K562 (cell line): ENCODE measurements at regions not wholly inside any gene's neighbourhood (a gene's known extent, or its start where the extent isn't known, plus 50 kb on each side); places are given as distances from the start of the nearest gene placed in this dataset.
A peak's percentile ranks its signal among the peaks of the same experiment; 100 is the strongest.

Experiments
- ATAC-seq: fragments of 200-7000 bp; cut with Tn5 transposase; 3 replicates; pipeline ENCODE4 v1.9.1; 2020; ENCODE audit warnings: moderate library complexity
- BruUV-seq: library from RNA; stranded (reverse); fragments of 400-500 nt; replicated peaks from 2 replicates; lab custom pipeline; 2021; lab: Mats Ljungman, UMichigan
- CTCF ChIA-PET: fragments of 300-600 bp; formaldehyde crosslinking; extraction: SDS; loops from one replicate; lab custom pipeline; 2021; ENCODE audit warnings: low intra/inter-chr PET ratio; lab: Yijun Ruan, JAX
- POLR2A ChIA-PET: fragments of 300-600, 350-650 bp; sonication (Branson Sonifier 250); formaldehyde crosslinking; extraction: SDS; loops from one replicate; lab custom pipeline; 2021; ENCODE audit warnings: antibody characterized with exemption, inconsistent platforms; lab: Yijun Ruan, JAX
- DNase-seq, 4 experiments: peaks; one replicate each; pipeline versions ENCODE4 v3.0.0 to v3.0.0-alpha.2; 2011 to 2018; ENCODE audit warnings: low spot score in 3 of 4, mixed read lengths in 3 of 4; ENCODE audit errors: extremely low read depth in 1 of 4
- FAIRE-seq: peaks from 2 replicates; lab custom pipeline; 2011; peaks lifted over from hg19 to GRCh38; lab: Jason Lieb, UNC
- H2AFZ ChIP-seq: 2 replicates; pipeline ENCODE4 v1.6.0; 2011; ENCODE audit warnings: low read depth, low read length, control low read depth, inconsistent platforms
- H3K27ac ChIP-seq: fragments of 200-600 bp; 3 replicates; pipeline ENCODE4 v1.8.0; 2011; ENCODE audit warnings: low read depth, mild to moderate bottlenecking, control low read depth, inconsistent platforms, low read length, moderate library complexity, mixed read lengths; ENCODE audit errors: extremely low read depth
- H3K27me3 ChIP-seq, 2 experiments: fragments of 300-600 bp in 1 of 2; 2 replicates in 1 of 2; 3 replicates in 1 of 2; pipeline versions ENCODE4 v1.6.0 to v1.8.0; 2011; ENCODE audit warnings: inconsistent platforms in 2 of 2, low read length in 2 of 2, mild to moderate bottlenecking in 1 of 2, mixed read lengths in 1 of 2, moderate library complexity in 1 of 2; ENCODE audit not compliant: control insufficient read depth in 2 of 2, insufficient read depth in 2 of 2
- H3K36me3 ChIP-seq: fragments of 300-600 bp; 3 replicates; pipeline ENCODE4 v1.8.0; 2011; ENCODE audit warnings: mild to moderate bottlenecking, low read length, inconsistent platforms; ENCODE audit not compliant: control insufficient read depth, insufficient read depth
- H3K4me1 ChIP-seq, 2 experiments: fragments of 200-600 bp in 1 of 2; replicated peaks in 1 of 2; 2 replicates in 1 of 2; 3 replicates in 1 of 2; pipeline versions ENCODE4 v1.5.1 to v1.8.0; 2011; ENCODE audit warnings: inconsistent platforms in 2 of 2, low read length in 2 of 2, mild to moderate bottlenecking in 1 of 2, mixed read lengths in 1 of 2, moderate library complexity in 1 of 2; ENCODE audit not compliant: control insufficient read depth in 2 of 2, insufficient read depth in 2 of 2
- H3K4me2 ChIP-seq: 2 replicates; pipeline ENCODE4 v1.6.1; 2011; ENCODE audit warnings: low read length, control low read depth, inconsistent platforms, mixed read lengths; ENCODE audit not compliant: insufficient read depth
- H3K4me3 ChIP-seq: fragments of 200-600 bp; sonication (generic), shearing (Covaris generic); 2 replicates; pipeline ENCODE4 v1.5.1; 2016; ENCODE audit warnings: control low read depth, inconsistent platforms
- H3K79me2 ChIP-seq: fragments of 200-600 bp; 3 replicates; pipeline ENCODE4 v1.8.0; 2011; ENCODE audit warnings: low read length, inconsistent platforms; ENCODE audit not compliant: control insufficient read depth, insufficient read depth
- H3K9ac ChIP-seq, 2 experiments: 2 replicates each; pipeline versions ENCODE4 v1.6.0 to v1.6.1; 2011; ENCODE audit warnings: low read depth in 2 of 2, low read length in 2 of 2, control low read depth in 1 of 2, inconsistent platforms in 1 of 2, mild to moderate bottlenecking in 1 of 2, mixed read lengths in 1 of 2; ENCODE audit not compliant: insufficient read depth in 1 of 2
- H3K9me1 ChIP-seq: one replicate; pipeline ENCODE4 v1.6.0; 2011; ENCODE audit warnings: inconsistent platforms, mild to moderate bottlenecking, low read length, moderate library complexity; ENCODE audit not compliant: control insufficient read depth, insufficient read depth
- H3K9me3 ChIP-seq: replicated peaks from 2 replicates; pipeline ENCODE4 v1.5.1; 2011; ENCODE audit warnings: low read depth, low read length, inconsistent platforms; ENCODE audit not compliant: control insufficient read depth, insufficient read depth
- H4K20me1 ChIP-seq: replicated peaks from 2 replicates; pipeline ENCODE4 v1.6.1; 2011; ENCODE audit warnings: low read length, inconsistent platforms, mixed read lengths; ENCODE audit not compliant: control insufficient read depth, insufficient read depth
- ATF3 ChIP-seq, 2 experiments: fragments of 450-650 bp in 1 of 2; sonication (generic) in 1 of 2; formaldehyde crosslinking in 1 of 2; IDR thresholded peaks in 1 of 2; conservative IDR thresholded peaks in 1 of 2; 2 replicates each; pipeline versions ENCODE4 v1.6.1 to v1.8.1; 2016 to 2023; ENCODE audit warnings: mild to moderate bottlenecking in 2 of 2, moderate library complexity in 2 of 2, inconsistent platforms in 1 of 2, missing genetic modification reagents in 1 of 2
- EZH2 ChIP-seq: IDR thresholded peaks from 2 replicates; pipeline ENCODE4 v1.6.1; 2012; ENCODE audit warnings: low read depth, mild to moderate bottlenecking, inconsistent platforms, low read length, borderline replicate concordance
- FOSL1 ChIP-seq: fragments of 200-800 bp; sonication (Bioruptor generic); conservative IDR thresholded peaks from 2 replicates; pipeline ENCODE4 v1.6.1; 2016; ENCODE audit warnings: missing genetic modification characterization, missing compliant biosample characterization
- JUN ChIP-seq, 2 experiments: sonication (generic) in 1 of 2; formaldehyde crosslinking in 1 of 2; IDR thresholded peaks; 2 replicates each; pipeline versions ENCODE4 v1.6.1 to v1.8.0; 2012 to 2022; ENCODE audit warnings: borderline replicate concordance in 2 of 2, mild to moderate bottlenecking in 2 of 2, improper control_type of control experiment in 1 of 2, low read depth in 1 of 2, low read length in 1 of 2, missing genetic modification reagents in 1 of 2
- JUND ChIP-seq, 2 experiments: IDR thresholded peaks; 2 replicates in 1 of 2; 3 replicates in 1 of 2; pipeline ENCODE4 v1.6.1; 2011; ENCODE audit warnings: borderline replicate concordance in 2 of 2, low read depth in 2 of 2, low read length in 2 of 2, improper control_type of control experiment in 1 of 2, missing biosample characterization in 1 of 2, missing genetic modification characterization in 1 of 2, missing genetic modification reagents in 1 of 2
- LARP7 ChIP-seq: fragments of 450-650 bp; IDR thresholded peaks from 2 replicates; pipeline ENCODE4 v1.6.1; 2016
- NCOA2 ChIP-seq, 2 experiments: fragments of 450-650 bp; IDR thresholded peaks; 2 replicates each; pipeline ENCODE4 v1.6.1; 2018; ENCODE audit warnings: mild to moderate bottlenecking in 2 of 2, moderate library complexity in 1 of 2; ENCODE audit not compliant: partially characterized antibody in 2 of 2
- WGBS: fragments of 100-300 bp; shearing (Covaris generic); methylation state at CpG from one replicate; pipeline ENCODE4 v1.1.6; 2016; ENCODE audit warnings: low coverage, mixed read lengths; ENCODE audit not compliant: insufficient coverage; ENCODE audit errors: missing lambda C conversion rate; 5-methylcytosine and 5-hydroxymethylcytosine counted together
- in situ Hi-C: fragments of 300-500 bp; cut with MboI; formaldehyde crosslinking; loops from 4 replicates; pipeline ENCODE4 v1.15.0; 2018; ENCODE audit warnings: inconsistent platforms, mixed read lengths
- intact Hi-C: fragments of 100-400 bp; cut with micrococcal nuclease; formaldehyde crosslinking; loops from 2 replicates; pipeline ENCODE4 v1.14.2; 2022

- Histone ChIP-seq H3K27ac (no peak overlapping the region), H3K4me2 (no peak overlapping the region), H3K36me3 (no peaks in the 10 kb centered on the region), H3K9me1 (no peaks in the 10 kb centered on the region), H3K4me1 (no peaks in the 10 kb centered on the region; a peak in 1 of 5 replicates), H3K4me3 (no peak overlapping the region), H2AFZ (no peak overlapping the region), H4K20me1 (no peaks in the 10 kb centered on the region), H3K79me2 (no peaks in the 10 kb centered on the region), H3K27me3 (peaks cover 7 to 41% of the 10 kb centered on the region in 2 experiments; a peak in 4 of 5 replicates), H3K9ac (no peak overlapping the region), H3K9me3 (no peaks in the 10 kb centered on the region)
- FAIRE-seq (no peak), ATAC-seq (no peak), DNase-seq (no peak)
- in situ Hi-C loops (no loop called here), intact Hi-C loops (no loop called here)
- TF ChIP-seq ATF3 (IDR thresholded peaks at IDR 0.05) = peak; percentile 29; the same call in 1 of the 2 replicates
- no peak for TF ChIP-seq ATF3 (CRISPR knock-in tag; conservative IDR thresholded peaks at IDR 0.05)
- TF ChIP-seq NCOA2 (IDR thresholded peaks at IDR 0.05; ENCODE audit: partially characterized antibody in 2 of 2) = no peak
- peak; percentile 32; the same call in 1 of the 2 replicates for TF ChIP-seq JUND (IDR thresholded peaks at IDR 0.05; ENCODE audit: borderline replicate concordance, low read depth, low read length)
- no peak for TF ChIP-seq JUND (tag; IDR thresholded peaks at IDR 0.05; ENCODE audit: borderline replicate concordance, low read depth, low read length)
- TF ChIP-seq EZH2 = no peak
- TF ChIP-seq FOSL1 = peak; percentile 53
- TF ChIP-seq JUN (IDR thresholded peaks at IDR 0.05; ENCODE audit: borderline replicate concordance, low read depth, low read length) = 0 out of 2 replicates have a peak, but pooled peaks have one; percentile 12
- TF ChIP-seq JUN (CRISPR knock-in tag; IDR thresholded peaks at IDR 0.05; ENCODE audit: borderline replicate concordance) = no peak
- no peak for TF ChIP-seq LARP7
- under 1% methylated on average over 10 of the region's 10 CpGs for WGBS
- BruUV-seq = no TSS peak
- CTCF ChIA-PET = no interaction called here
- POLR2A ChIA-PET = no interaction called here
Measured at GRCh38 chr6:166678426-166678825, 51.4 kb upstream of the RPS6KA2 start.
